Activated B cell treated with CpG ODN at 0.5 μM for 24 hours (primary cell): ENCODE measurements at regions not wholly inside any gene's neighbourhood (a gene's known extent, or its start where the extent isn't known, plus 50 kb on each side); places are given as distances from the start of the nearest gene placed in this dataset.

Source experiments
- ATAC-seq: fragments of 200-7000 bp; cut with Tn5 transposase; one replicate; pipeline ENCODE4 v1.10.0; 2021; ENCODE audit warnings: low read depth, mild to moderate bottlenecking, moderate library complexity
- CTCF ChIA-PET: fragments of 350-600 bp; sonication (Branson Sonifier 250); formaldehyde crosslinking; loops from one replicate; lab custom pipeline; 2021; ENCODE audit warnings: antibody characterized with exemption; lab: Charles Lee
- POLR2A ChIA-PET: fragments of 350-600 bp; sonication (Branson Sonifier 250); formaldehyde crosslinking; loops from one replicate; lab custom pipeline; 2021; ENCODE audit warnings: antibody characterized with exemption; lab: Charles Lee
- DNase-seq: peaks from one replicate; pipeline ENCODE4 v3.0.0; 2022
- H3K27ac Mint-ChIP-seq: one replicate; pipeline ENCODE4 v1.8.0; 2020; ENCODE audit warnings: mixed read lengths
- H3K27me3 Mint-ChIP-seq: one replicate; pipeline ENCODE4 v1.8.0; 2021; ENCODE audit warnings: mixed read lengths
- H3K36me3 Mint-ChIP-seq: one replicate; pipeline ENCODE4 v1.8.0; 2021; ENCODE audit warnings: low read depth, mixed read lengths
- H3K4me1 Mint-ChIP-seq: one replicate; pipeline ENCODE4 v1.8.0; 2021; ENCODE audit warnings: mixed read lengths
- H3K4me3 Mint-ChIP-seq: one replicate; pipeline ENCODE4 v1.8.0; 2020; ENCODE audit warnings: mild to moderate bottlenecking, mixed read lengths
- H3K9me3 Mint-ChIP-seq: one replicate; pipeline ENCODE4 v1.8.0; 2020; ENCODE audit warnings: mixed read lengths
- CTCF ChIP-seq: fragments of 200-600 bp; IDR thresholded peaks from one replicate; pipeline ENCODE4 v1.8.0; 2022; ENCODE audit warnings: antibody characterized with exemption, mild to moderate bottlenecking
- intact Hi-C: fragments of 100-400 bp; cut with micrococcal nuclease; formaldehyde crosslinking; loops from one replicate; pipeline ENCODE4 v1.15.1; 2024

- H3K4me1 Mint-ChIP-seq, result no peaks in the 10 kb centered on the region
- no peak overlapping the region for H3K4me3 Mint-ChIP-seq
- H3K27me3 Mint-ChIP-seq, result peaks cover 3% of the 10 kb centered on the region
- intact Hi-C loops, result no loop called here
- ATAC-seq (no peak), DNase-seq (no peak)
- no peak for TF ChIP-seq CTCF
- no peaks in the 10 kb centered on the region for H3K9me3 Mint-ChIP-seq
- no peak overlapping the region for H3K27ac Mint-ChIP-seq
- POLR2A ChIA-PET, result no interaction called here
- H3K36me3 Mint-ChIP-seq, result no peaks in the 10 kb centered on the region
- CTCF ChIA-PET, result no interaction called here
Measured at GRCh38 chr6:99836471-99836870, 157.6 kb downstream of the MCHR2 start.

- ChIA-PET CTCF (no interaction called here), POLR2A (no interaction called here)
- DNase-seq, result no peak
- peaks cover 8% of the 10 kb centered on the region for H3K27me3 Mint-ChIP-seq
- no peak overlapping the region for H3K4me3 Mint-ChIP-seq
- no peak overlapping the region for H3K27ac Mint-ChIP-seq
- no peaks in the 10 kb centered on the region for H3K4me1 Mint-ChIP-seq
- no peak for ATAC-seq
- TF ChIP-seq CTCF, result no peak
- no peaks in the 10 kb centered on the region for H3K36me3 Mint-ChIP-seq
- H3K9me3 Mint-ChIP-seq, result no peaks in the 10 kb centered on the region
- intact Hi-C loops, result no loop called here
Measured at GRCh38 chr6:99838607-99839006, 155.4 kb downstream of the MCHR2 start.

- no peaks in the 10 kb centered on the region for H3K9me3 Mint-ChIP-seq
- DNase-seq (no peak), ATAC-seq (no peak)
- TF ChIP-seq CTCF, result no peak
- no peaks in the 10 kb centered on the region for H3K36me3 Mint-ChIP-seq
- ChIA-PET CTCF (interaction anchor here (1.0 kb wide), 1 partner anchor 27 kb away, joined by 4 read pairs; no protein-coding TSS in a partner anchor), POLR2A (no interaction called here)
- peaks cover 8% of the 10 kb centered on the region for H3K27me3 Mint-ChIP-seq
- H3K4me1 Mint-ChIP-seq, result no peaks in the 10 kb centered on the region
- no peak overlapping the region for H3K27ac Mint-ChIP-seq
- intact Hi-C loops, result no loop called here
- H3K4me3 Mint-ChIP-seq, result no peak overlapping the region
Measured at GRCh38 chr6:99841297-99841696, 152.7 kb downstream of the MCHR2 start.

GRCh38 chr6:99846006-99846405 is 148.0 kb downstream of the MCHR2 start:
- POLR2A ChIA-PET, result no interaction called here
- H3K9me3 Mint-ChIP-seq, result no peaks in the 10 kb centered on the region
- ATAC-seq (no peak), DNase-seq (no peak)
- no peak overlapping the region for H3K4me3 Mint-ChIP-seq
- no peak overlapping the region for H3K27ac Mint-ChIP-seq
- TF ChIP-seq CTCF, result no peak
- no peaks in the 10 kb centered on the region for H3K36me3 Mint-ChIP-seq
- H3K4me1 Mint-ChIP-seq, result no peaks in the 10 kb centered on the region
- CTCF ChIA-PET, result no interaction called here
- H3K27me3 Mint-ChIP-seq, result peaks cover 8% of the 10 kb centered on the region
- intact Hi-C loops, result no loop called here

GRCh38 chr6:99850841-99851240 is 143.2 kb downstream of the MCHR2 start:
- Mint-ChIP-seq H3K27me3 (no peaks in the 10 kb centered on the region), H3K27ac (no peak overlapping the region), H3K4me3 (no peak overlapping the region), H3K4me1 (no peaks in the 10 kb centered on the region), H3K9me3 (no peaks in the 10 kb centered on the region), H3K36me3 (no peaks in the 10 kb centered on the region)
- no peak for DNase-seq
- ChIA-PET POLR2A (no interaction called here), CTCF (no interaction called here)
- intact Hi-C loops, result no loop called here
- TF ChIP-seq CTCF, result no peak
- ATAC-seq, result no peak
